IMR-90 (cell line): ENCODE measurements at regions not wholly inside any gene's neighbourhood (a gene's known extent, or its start where the extent isn't known, plus 50 kb on each side); places are given as distances from the start of the nearest gene placed in this dataset.

Source experiments
- ATAC-seq: fragments of 200-7000 bp; cut with Tn5 transposase; 2 replicates; pipeline ENCODE4 v1.9.1; 2020; ENCODE audit warnings: low read depth, mild to moderate bottlenecking, moderate library complexity
- BruUV-seq: library from RNA; stranded (reverse); fragments of 400-500 nt; replicated peaks from 2 replicates; lab custom pipeline; 2021; lab: Mats Ljungman, UMichigan
- CTCF ChIA-PET: fragments of 300-600 bp; formaldehyde crosslinking; extraction: SDS; loops from one replicate; lab custom pipeline; 2021; ENCODE audit warnings: antibody characterized with exemption; lab: Yijun Ruan, JAX
- POLR2A ChIA-PET: fragments of 300-600 bp; sonication (Branson Sonifier 250); formaldehyde crosslinking; loops from one replicate; lab custom pipeline; 2022; ENCODE audit warnings: antibody characterized with exemption; ENCODE audit not compliant: unreplicated experiment; lab: Charles Lee
- DNase-seq: peaks from one replicate; pipeline ENCODE4 v3.0.0; 2013
- H2AFZ ChIP-seq: replicated peaks from 2 replicates; pipeline ENCODE3; 2013; ENCODE audit warnings: low read length, mild to moderate bottlenecking; ENCODE audit not compliant: poor library complexity
- H2AK5ac ChIP-seq: 2 replicates; pipeline ENCODE4 v1.6.1; 2013; ENCODE audit warnings: low read depth, low read length, inconsistent platforms
- H2AK9ac ChIP-seq: replicated peaks from 2 replicates; pipeline ENCODE3; 2013; ENCODE audit warnings: mild to moderate bottlenecking, low read depth, low read length, moderate library complexity; ENCODE audit not compliant: poor library complexity
- H2BK120ac ChIP-seq: 2 replicates; pipeline ENCODE4 v1.6.1; 2013; ENCODE audit warnings: low read depth, low read length, inconsistent platforms
- H2BK15ac ChIP-seq: 3 replicates; pipeline ENCODE4 v1.6.1; 2013; ENCODE audit warnings: low read depth, low read length, inconsistent platforms
- H2BK20ac ChIP-seq: 2 replicates; pipeline ENCODE4 v1.6.1; 2013; ENCODE audit warnings: low read depth, mild to moderate bottlenecking, inconsistent platforms, low read length, moderate library complexity
- H2BK5ac ChIP-seq: 2 replicates; pipeline ENCODE4 v1.6.1; 2013; ENCODE audit warnings: mild to moderate bottlenecking, low read depth, low read length, inconsistent platforms; ENCODE audit not compliant: poor library complexity, severe bottlenecking
- H3K14ac ChIP-seq: replicated peaks from 2 replicates; pipeline ENCODE4 v1.6.1; 2013; ENCODE audit warnings: low read depth, low read length, inconsistent platforms
- H3K18ac ChIP-seq: 2 replicates; pipeline ENCODE4 v1.6.1; 2013; ENCODE audit warnings: low read depth, low read length, control low read depth
- H3K23ac ChIP-seq: 2 replicates; pipeline ENCODE4 v1.6.1; 2013; ENCODE audit warnings: low read depth, low read length, inconsistent platforms
- H3K27ac ChIP-seq: 2 replicates; pipeline ENCODE4 v1.5.1; 2013; ENCODE audit warnings: mild to moderate bottlenecking, control low read depth, low read length; ENCODE audit not compliant: insufficient read depth
- H3K27me3 ChIP-seq: 2 replicates; pipeline ENCODE4 v1.6.1; 2013; ENCODE audit warnings: low read length; ENCODE audit not compliant: control insufficient read depth, insufficient read depth
- H3K36me3 ChIP-seq: 2 replicates; pipeline ENCODE4 v1.6.1; 2013; ENCODE audit warnings: low read length, mixed read lengths; ENCODE audit not compliant: control insufficient read depth, insufficient read depth
- H3K4ac ChIP-seq: 2 replicates; pipeline ENCODE4 v1.6.1; 2013; ENCODE audit warnings: low read depth, low read length, inconsistent platforms
- H3K4me1 ChIP-seq: 2 replicates; pipeline ENCODE4 v1.6.1; 2013; ENCODE audit warnings: low read length, mixed read lengths; ENCODE audit not compliant: control insufficient read depth, insufficient read depth
- H3K4me2 ChIP-seq: 2 replicates; pipeline ENCODE4 v1.6.1; 2013; ENCODE audit warnings: low read depth, mild to moderate bottlenecking, control low read depth, low read length, moderate library complexity
- H3K4me3 ChIP-seq: 2 replicates; pipeline ENCODE4 v1.5.1; 2013; ENCODE audit warnings: low read depth, mild to moderate bottlenecking, control low read depth, low read length, moderate library complexity; ENCODE audit not compliant: insufficient read depth
- H3K56ac ChIP-seq: 2 replicates; pipeline ENCODE4 v1.6.1; 2013; ENCODE audit warnings: low read length, inconsistent platforms; ENCODE audit not compliant: insufficient read depth; ENCODE audit errors: extremely low read depth
- H3K79me1 ChIP-seq, 2 experiments: 2 replicates each; pipeline ENCODE4 v1.6.1; 2013; ENCODE audit warnings: low read length in 2 of 2, inconsistent platforms in 1 of 2, low read depth in 1 of 2
- H3K9ac ChIP-seq: 2 replicates; pipeline ENCODE4 v1.6.1; 2013; ENCODE audit warnings: low read depth, low read length, control low read depth
- H3K9me1 ChIP-seq: 2 replicates; pipeline ENCODE4 v1.6.1; 2013; ENCODE audit warnings: low read length, inconsistent platforms; ENCODE audit not compliant: insufficient read depth
- H3K9me3 ChIP-seq: 2 replicates; pipeline ENCODE4 v1.6.1; 2013; ENCODE audit warnings: low read length; ENCODE audit not compliant: control insufficient read depth, insufficient read depth
- H4K20me1 ChIP-seq: 2 replicates; pipeline ENCODE4 v1.6.1; 2013; ENCODE audit warnings: low read length, inconsistent platforms; ENCODE audit not compliant: insufficient read depth
- H4K5ac ChIP-seq: 2 replicates; pipeline ENCODE4 v1.6.1; 2013; ENCODE audit warnings: mild to moderate bottlenecking, low read depth, low read length, control low read depth
- H4K8ac ChIP-seq, 2 experiments: 2 replicates each; pipeline ENCODE4 v1.6.1; 2013; ENCODE audit warnings: low read depth in 2 of 2, low read length in 2 of 2, control low read depth in 1 of 2, inconsistent platforms in 1 of 2
- H4K91ac ChIP-seq: 2 replicates; pipeline ENCODE4 v1.6.1; 2013; ENCODE audit warnings: low read depth, low read length, inconsistent platforms; ENCODE audit not compliant: insufficient read depth
- BHLHE40 ChIP-seq: fragments of 150-350 bp; IDR thresholded peaks from 2 replicates; pipeline ENCODE4 v1.6.1; 2016; ENCODE audit warnings: mild to moderate bottlenecking, low read depth, low read length
- CEBPB ChIP-seq: IDR thresholded peaks from 2 replicates; pipeline ENCODE4 v1.6.1; 2012; ENCODE audit warnings: low read depth, low read length, improper control_type of control experiment
- FOS ChIP-seq: fragments of 150-350 bp; IDR thresholded peaks from 2 replicates; pipeline ENCODE4 v1.6.1; 2016; ENCODE audit warnings: low read depth, low read length
- MXI1 ChIP-seq: IDR thresholded peaks from 2 replicates; pipeline ENCODE4 v1.6.1; 2012; ENCODE audit warnings: low read depth, mild to moderate bottlenecking, low read length, moderate library complexity, borderline replicate concordance
- RCOR1 ChIP-seq: IDR thresholded peaks from 2 replicates; pipeline ENCODE4 v1.6.1; 2012; ENCODE audit warnings: mild to moderate bottlenecking, low read length, improper control_type of control experiment; ENCODE audit not compliant: insufficient replicate concordance
- WGBS, 2 experiments: methylation state at CpG; one replicate each; pipeline versions ENCODE4 v1.1.5 to v1.1.7; 2013; ENCODE audit warnings: missing lambda C conversion rate in 2 of 2; ENCODE audit not compliant: insufficient read length in 1 of 2; ENCODE audit errors: extremely low coverage in 2 of 2; 5-methylcytosine and 5-hydroxymethylcytosine counted together
- dilution Hi-C: fragments of 300-500 bp; cut with HindIII; formaldehyde crosslinking; loops from one replicate; pipeline ENCODE4 v1.14.3; 2018; ENCODE audit warnings: low sequenced_read_pairs; ENCODE audit not compliant: unreplicated experiment
- in situ Hi-C: fragments of 300-500 bp; cut with MboI; formaldehyde crosslinking; loops from 3 replicates; pipeline ENCODE4 v1.14.3; 2019; ENCODE audit warnings: low sequenced_read_pairs, inconsistent platforms, mixed read lengths
- intact Hi-C: fragments of 100-400 bp; cut with micrococcal nuclease; formaldehyde crosslinking; loops from 2 replicates; pipeline ENCODE4 v1.10.0; 2022
- TF ChIP-seq, protein P1 (sequence below): conservative IDR thresholded peaks from 2 replicates; pipeline ENCODE4 v1.5.1; 2012; ENCODE audit warnings: mild to moderate bottlenecking, low read depth, low read length, improper control_type of control experiment

DNA sequence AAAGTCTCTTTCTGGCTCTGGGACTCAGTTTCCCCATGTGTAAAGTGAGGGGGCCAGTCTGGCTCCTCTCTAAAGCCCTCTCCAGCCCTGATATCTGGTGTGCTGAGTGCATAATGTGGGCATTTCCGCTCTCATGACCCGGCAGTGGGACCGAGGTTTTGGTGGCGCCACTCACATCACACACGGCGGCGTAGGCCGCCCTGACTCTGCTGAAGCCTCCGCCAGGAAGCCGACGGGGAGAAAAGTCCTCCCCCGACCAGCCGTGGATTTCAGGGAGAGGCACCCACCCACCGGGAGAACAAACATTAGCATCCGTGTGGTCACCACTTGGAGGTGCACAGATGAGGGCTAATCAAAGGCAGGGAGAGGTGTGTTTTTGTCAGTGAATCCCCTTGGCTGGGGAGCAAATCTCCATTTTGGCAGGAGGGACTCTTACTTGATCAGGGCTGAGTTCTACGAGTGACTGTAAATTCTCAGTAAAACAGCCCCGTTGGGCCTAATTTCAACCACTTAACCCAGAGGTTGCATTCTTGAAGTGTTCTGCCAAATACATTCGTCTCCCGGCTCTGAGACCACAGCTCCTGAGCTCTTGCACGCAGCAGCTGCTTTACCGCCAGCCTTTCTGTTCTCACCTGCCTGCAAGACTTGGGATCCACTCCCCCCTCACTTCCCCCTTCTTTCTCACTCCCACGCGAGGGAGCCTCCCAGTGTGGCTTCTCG lies 118.2 kb downstream of the FOXD2 start:
- Histone ChIP-seq H2AK9ac (no peak overlapping the region), H2BK120ac (no peak overlapping the region), H3K56ac (no peak overlapping the region), H3K4me2 (no peak overlapping the region), H3K14ac (no peak overlapping the region), H3K9ac (no peak overlapping the region), H3K27ac (no peak overlapping the region), H4K91ac (no peak overlapping the region), H3K27me3 (peaks cover 18% of the 10 kb centered on the region), H3K18ac (no peak overlapping the region), H2AK5ac (no peak overlapping the region), H4K8ac (no peak overlapping the region), H2BK5ac (no peak overlapping the region), H3K4ac (no peak overlapping the region), H3K79me1 (no peaks in the 10 kb centered on the region), H2BK20ac (no peak overlapping the region), H3K9me1 (no peaks in the 10 kb centered on the region), H4K5ac (no peak overlapping the region), H3K23ac (no peak overlapping the region), H3K4me3 (no peak overlapping the region), H3K9me3 (no peaks in the 10 kb centered on the region), H2BK15ac (no peak overlapping the region), H3K36me3 (no peaks in the 10 kb centered on the region), H2AFZ (no peak overlapping the region), H3K4me1 (no peaks in the 10 kb centered on the region), H4K20me1 (no peaks in the 10 kb centered on the region)
- CTCF ChIA-PET = no interaction called here
- ATAC-seq (no peak), DNase-seq (no peak)
- WGBS, 2 experiments = 33% methylated on average over 8 of the region's 24 CpGs; no CpG with 5 or more reads in 1 of the 2 experiments
- in situ Hi-C loops = no loop called here
- no peak for TF ChIP-seq MXI1
- TF ChIP-seq, protein P1, sequence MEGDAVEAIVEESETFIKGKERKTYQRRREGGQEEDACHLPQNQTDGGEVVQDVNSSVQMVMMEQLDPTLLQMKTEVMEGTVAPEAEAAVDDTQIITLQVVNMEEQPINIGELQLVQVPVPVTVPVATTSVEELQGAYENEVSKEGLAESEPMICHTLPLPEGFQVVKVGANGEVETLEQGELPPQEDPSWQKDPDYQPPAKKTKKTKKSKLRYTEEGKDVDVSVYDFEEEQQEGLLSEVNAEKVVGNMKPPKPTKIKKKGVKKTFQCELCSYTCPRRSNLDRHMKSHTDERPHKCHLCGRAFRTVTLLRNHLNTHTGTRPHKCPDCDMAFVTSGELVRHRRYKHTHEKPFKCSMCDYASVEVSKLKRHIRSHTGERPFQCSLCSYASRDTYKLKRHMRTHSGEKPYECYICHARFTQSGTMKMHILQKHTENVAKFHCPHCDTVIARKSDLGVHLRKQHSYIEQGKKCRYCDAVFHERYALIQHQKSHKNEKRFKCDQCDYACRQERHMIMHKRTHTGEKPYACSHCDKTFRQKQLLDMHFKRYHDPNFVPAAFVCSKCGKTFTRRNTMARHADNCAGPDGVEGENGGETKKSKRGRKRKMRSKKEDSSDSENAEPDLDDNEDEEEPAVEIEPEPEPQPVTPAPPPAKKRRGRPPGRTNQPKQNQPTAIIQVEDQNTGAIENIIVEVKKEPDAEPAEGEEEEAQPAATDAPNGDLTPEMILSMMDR = no peak
- no peak for TF ChIP-seq CEBPB
- TF ChIP-seq FOS = no peak
- no peak for TF ChIP-seq RCOR1
- TF ChIP-seq BHLHE40 = no peak
- BruUV-seq = no TSS peak
- POLR2A ChIA-PET = no interaction called here
- intact Hi-C loops = no loop called here
- dilution Hi-C loops = no loop called here
